ENCODE measurements at regions not wholly inside any gene's neighbourhood (a gene's known extent, or its start where the extent isn't known, plus 50 kb on each side); places are given as distances from the start of the nearest gene placed in this dataset.
"Not testable (repeated sequence)": the region's sequence is repeated elsewhere in the genome, so short reads cannot be mapped to it uniquely, and the experiment has no call there.

DNA sequence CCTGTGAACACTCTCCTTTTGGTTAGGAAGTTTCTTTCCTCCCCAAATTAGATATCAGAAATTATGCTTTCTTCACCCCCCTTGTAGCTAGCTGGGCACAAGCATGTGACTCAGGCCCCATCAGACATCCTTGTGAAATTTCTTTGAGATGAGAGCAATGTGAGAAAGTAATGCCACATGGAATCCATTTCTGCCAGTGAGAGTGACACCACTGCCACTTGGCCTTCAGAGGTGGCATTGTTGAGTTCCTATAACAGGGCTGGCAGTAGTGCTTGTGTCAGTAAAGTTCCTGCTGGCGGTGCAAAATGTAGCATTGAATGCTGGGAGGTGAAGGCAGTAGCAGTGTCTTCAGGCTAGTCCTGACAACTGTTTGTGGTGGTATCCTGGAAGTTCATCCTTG is 80.7 kb upstream of the ZNF280D start:
- DNase-seq (ENCODE audit: low spot score) = no peak
- intact Hi-C loops (cut with DNase I) = no loop called here

GRCh38 chr15:56812961-56813360 is 79.7 kb upstream of the ZNF280D start:
- no peak for DNase-seq (ENCODE audit: low spot score)
- intact Hi-C loops (cut with DNase I) = no loop called here

- DNase-seq (ENCODE audit: low spot score) = no peak
- intact Hi-C loops (cut with DNase I) = no loop called here
Observed at GRCh38 chr15:56812221-56812620, 78.9 kb upstream of the ZNF280D start.

- DNase-seq (ENCODE audit: low spot score) = no peak
- intact Hi-C loops (cut with DNase I) = no loop called here
Observed at GRCh38 chr15:56811586-56811985, 78.3 kb upstream of the ZNF280D start.

- intact Hi-C loops (cut with DNase I) = no loop called here
- no peak for DNase-seq (ENCODE audit: low spot score)
Observed at GRCh38 chr15:56808160-56808559, 74.9 kb upstream of the ZNF280D start.

DNA sequence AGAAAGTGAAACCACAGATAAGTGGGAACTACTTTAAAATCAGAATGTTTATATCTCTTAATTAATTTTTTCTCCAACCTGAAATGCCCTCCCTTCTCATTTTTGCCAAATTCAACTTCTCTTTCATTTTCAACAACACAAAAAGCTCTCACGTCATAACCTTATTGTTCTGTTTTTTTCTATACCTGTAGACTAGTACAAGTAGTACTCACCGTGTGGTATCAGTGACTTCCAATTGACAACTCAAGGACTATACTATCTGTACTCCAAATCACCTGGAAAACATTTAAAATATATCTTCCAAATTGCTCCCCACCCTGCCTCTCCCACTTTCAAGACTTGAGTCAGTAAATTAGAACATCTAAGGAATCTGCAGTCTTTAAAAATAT is 72.8 kb upstream of the ZNF280D start:
- DNase-seq (ENCODE audit: low spot score) = no peak

GRCh38 chr15:56805466-56806147 is 72.3 kb upstream of the ZNF280D start:
- DNase-seq (ENCODE audit: low spot score) = no peak
- intact Hi-C loops (cut with DNase I) = no loop called here

More for the DNA sequence above, 72.8 kb upstream of the ZNF280D start:
- intact Hi-C loops (cut with DNase I) = no loop called here

DNA sequence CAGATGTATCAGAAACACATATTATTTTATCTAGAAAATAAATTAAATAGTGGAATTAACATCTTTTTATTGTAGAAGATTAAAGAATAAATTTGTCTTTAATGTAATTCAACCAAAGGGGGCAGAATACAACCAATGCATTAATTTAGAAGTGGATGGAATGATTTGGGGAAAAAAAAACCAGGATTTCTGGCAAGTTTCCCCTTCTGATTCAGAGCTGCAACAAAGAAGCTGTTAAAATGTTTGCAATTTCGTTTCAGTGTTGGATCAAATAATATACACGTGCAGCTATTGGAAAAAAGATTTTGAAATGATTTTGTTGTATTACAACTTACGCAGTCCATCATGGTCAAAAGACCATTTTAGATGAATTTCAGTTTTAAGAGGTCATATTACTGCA is 71.6 kb upstream of the ZNF280D start:
- intact Hi-C loops (cut with DNase I) = no loop called here
- DNase-seq (ENCODE audit: low spot score) = no peak

GRCh38 chr15:56804279-56804678 is 71.0 kb upstream of the ZNF280D start:
- intact Hi-C loops (cut with DNase I) = no loop called here
- DNase-seq (ENCODE audit: low spot score) = no peak

DNA sequence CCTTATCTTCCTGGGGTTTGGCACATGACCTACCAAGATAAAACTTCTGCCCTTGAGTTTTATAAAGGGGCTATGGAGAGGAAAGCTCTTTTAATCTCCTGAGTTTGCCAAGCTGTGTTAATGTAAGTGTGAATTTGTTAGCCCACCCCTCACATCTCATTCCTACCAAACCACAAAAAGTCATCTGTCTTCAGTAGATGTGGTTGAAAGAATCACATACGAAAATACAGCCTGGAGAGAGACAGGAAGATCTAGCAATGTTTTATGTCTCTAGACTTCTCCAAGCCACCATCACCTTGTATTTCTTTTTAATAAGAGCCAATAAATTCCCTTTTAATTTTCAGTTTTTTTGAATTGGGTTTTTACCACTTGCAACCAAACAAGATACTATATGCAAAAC is 68.9 kb upstream of the ZNF280D start:
- intact Hi-C loops (cut with DNase I) = no loop called here
- DNase-seq (ENCODE audit: low spot score) = no peak

- DNase-seq (ENCODE audit: low spot score) = no peak
- intact Hi-C loops (cut with DNase I) = no loop called here
Observed at GRCh38 chr15:56798639-56799038, 65.3 kb upstream of the ZNF280D start.

- intact Hi-C loops (cut with DNase I) = no loop called here
- no peak for DNase-seq (ENCODE audit: low spot score)
Observed at GRCh38 chr15:56797720-56798275, 64.5 kb upstream of the ZNF280D start.

DNA sequence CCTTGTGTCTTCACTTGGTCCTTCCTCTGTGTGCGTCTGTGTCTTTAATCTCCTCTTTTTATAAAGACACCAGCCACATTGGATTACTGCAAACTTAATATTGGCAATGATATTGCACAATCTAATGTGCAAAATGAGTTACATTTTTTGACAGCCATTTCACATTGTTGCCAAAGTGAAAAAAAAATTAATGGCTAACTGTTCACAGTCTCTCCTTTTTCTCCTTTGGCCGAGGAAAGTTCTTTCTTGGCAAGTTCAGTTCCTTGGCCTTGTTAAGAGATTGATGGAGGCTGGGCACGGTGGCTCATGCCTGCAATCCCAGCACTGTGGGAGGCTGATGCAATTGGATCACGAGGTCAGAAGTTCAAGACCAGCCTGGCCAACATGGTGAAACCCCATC is 62.2 kb upstream of the ZNF280D start:
- no peak for DNase-seq (ENCODE audit: low spot score)

GRCh38 chr15:56794553-56795329 is 61.4 kb upstream of the ZNF280D start:
- DNase-seq (ENCODE audit: low spot score) = no peak
- intact Hi-C loops (cut with DNase I) = no loop called here

More for the DNA sequence above, 62.2 kb upstream of the ZNF280D start:
- intact Hi-C loops (cut with DNase I) = no loop called here

- intact Hi-C loops (cut with DNase I) = no loop called here
- no peak for DNase-seq (ENCODE audit: low spot score)
Observed at GRCh38 chr15:56794165-56794552, 60.9 kb upstream of the ZNF280D start.

GRCh38 chr15:56792211-56792610 is 58.9 kb upstream of the ZNF280D start:
- intact Hi-C loops (cut with DNase I) = no loop called here
- DNase-seq (ENCODE audit: low spot score) = no peak

DNA sequence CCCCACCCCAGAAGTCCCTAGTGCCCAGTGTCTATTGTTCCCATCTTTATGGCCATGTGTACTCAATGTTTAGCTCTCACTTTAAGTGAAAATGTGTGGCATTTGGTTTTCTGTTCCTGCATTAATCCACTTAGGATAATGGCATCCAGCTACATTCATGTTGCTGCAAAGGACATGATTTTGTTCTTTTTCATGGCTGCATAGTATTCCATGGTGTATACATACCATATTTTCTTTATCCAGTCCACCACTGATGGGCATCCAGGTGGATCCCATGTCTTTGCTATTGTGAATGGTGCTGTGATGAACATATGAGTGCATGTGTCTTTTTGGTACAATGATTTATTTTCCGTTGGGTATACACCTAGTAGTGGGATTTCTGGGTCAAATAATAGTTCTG is 58.2 kb upstream of the ZNF280D start:
- DNase-seq (ENCODE audit: low spot score); intact Hi-C loops (cut with DNase I): not testable (repeated sequence)

DNA sequence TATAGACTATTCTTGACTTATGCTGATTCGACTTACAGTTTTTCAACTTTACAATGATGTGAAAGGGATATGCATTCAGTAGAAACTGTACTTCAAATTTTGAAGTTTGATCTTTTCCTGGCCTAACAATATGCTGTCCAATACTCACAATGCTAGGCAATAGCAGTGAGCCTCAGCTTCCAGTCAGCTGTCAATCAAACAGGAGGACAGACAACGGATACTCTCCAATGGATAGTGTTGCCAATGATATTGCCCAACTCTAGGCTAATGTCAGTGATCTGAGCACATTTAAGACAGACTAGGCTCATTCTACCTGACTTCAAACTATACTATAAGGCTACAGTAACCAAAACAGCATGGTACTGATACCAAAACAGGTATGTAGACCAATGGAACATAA is 55.0 kb upstream of the ZNF280D start:
- intact Hi-C loops (cut with DNase I) = no loop called here
- DNase-seq (ENCODE audit: low spot score) = no peak

GRCh38 chr15:56786966-56787365 is 53.7 kb upstream of the ZNF280D start:
- intact Hi-C loops (cut with DNase I) = no loop called here

GRCh38 chr15:56783857-56784661 is 50.8 kb upstream of the ZNF280D start:
- intact Hi-C loops (cut with DNase I) = no loop called here
- DNase-seq (ENCODE audit: low spot score) = no peak

More at GRCh38 chr15:56786966-56787365, 53.7 kb upstream of the ZNF280D start:
- DNase-seq (ENCODE audit: low spot score) = no peak

Measured in cardiac septum (tissue), 1 donor.